Glutamatergic neuron (in vitro differentiated cells): ENCODE measurements at regions not wholly inside any gene's neighbourhood (a gene's known extent, or its start where the extent isn't known, plus 50 kb on each side); places are given as distances from the start of the nearest gene placed in this dataset.

Experiments used
- DNase-seq: peaks from one replicate; pipeline ENCODE4 v3.0.0; 2022
- H3K27ac Mint-ChIP-seq: one replicate; pipeline ENCODE4 v1.8.0; 2020; ENCODE audit warnings: mild to moderate bottlenecking, mixed read lengths, inconsistent platforms; ENCODE audit not compliant: unreplicated experiment
- H3K27me3 Mint-ChIP-seq: one replicate; pipeline ENCODE4 v1.8.0; 2020; ENCODE audit warnings: mild to moderate bottlenecking, moderate library complexity, mixed read lengths, inconsistent platforms; ENCODE audit not compliant: unreplicated experiment
- H3K36me3 Mint-ChIP-seq: one replicate; pipeline ENCODE4 v1.8.0; 2020; ENCODE audit warnings: mild to moderate bottlenecking, mixed read lengths, inconsistent platforms; ENCODE audit not compliant: unreplicated experiment
- H3K4me1 Mint-ChIP-seq: one replicate; pipeline ENCODE4 v1.8.0; 2020; ENCODE audit warnings: mild to moderate bottlenecking, low read depth, mixed read lengths, inconsistent platforms; ENCODE audit not compliant: unreplicated experiment
- H3K4me3 Mint-ChIP-seq: one replicate; pipeline ENCODE4 v1.8.0; 2020; ENCODE audit warnings: mild to moderate bottlenecking, mixed read lengths, inconsistent platforms; ENCODE audit not compliant: unreplicated experiment
- H3K9me3 Mint-ChIP-seq: one replicate; pipeline ENCODE4 v1.8.0; 2020; ENCODE audit warnings: mild to moderate bottlenecking, moderate library complexity, mixed read lengths, inconsistent platforms; ENCODE audit not compliant: unreplicated experiment
- TF ChIP-seq, protein P1 (sequence below): fragments of 200-600 bp; sonication (generic); IDR thresholded peaks from one replicate; pipeline ENCODE4 v1.5.0; 2021; ENCODE audit not compliant: partially characterized antibody, unreplicated experiment

DNA sequence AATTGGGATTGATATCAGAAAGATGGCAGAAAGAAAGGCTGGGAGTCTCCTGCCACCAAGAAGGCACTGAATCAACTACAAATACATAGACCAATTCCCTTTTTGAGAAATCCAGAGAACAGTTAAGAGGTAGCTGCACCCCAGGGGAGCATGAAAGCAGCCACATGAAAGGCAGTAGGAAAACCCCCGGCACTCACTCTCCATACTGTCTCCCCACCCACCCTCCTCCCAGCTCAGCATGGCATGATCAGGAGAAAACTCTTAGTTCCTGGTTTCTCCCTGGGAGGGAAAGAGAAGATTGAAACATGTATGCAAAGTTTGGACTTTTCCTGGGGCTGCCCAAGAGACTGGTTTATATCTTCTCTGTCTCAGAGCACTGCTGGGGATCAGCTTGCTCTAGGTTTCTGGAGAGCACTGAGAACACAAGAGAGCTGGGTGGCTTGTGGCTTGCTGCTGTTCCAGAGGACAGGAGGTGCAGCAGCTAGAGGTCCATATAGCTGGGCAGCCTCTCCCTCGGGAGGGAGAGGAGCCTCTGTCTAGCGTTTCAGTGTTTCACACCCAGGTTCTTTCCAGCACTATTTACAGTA is 305.7 kb downstream of the PDGFC start:
- TF ChIP-seq, protein P1, sequence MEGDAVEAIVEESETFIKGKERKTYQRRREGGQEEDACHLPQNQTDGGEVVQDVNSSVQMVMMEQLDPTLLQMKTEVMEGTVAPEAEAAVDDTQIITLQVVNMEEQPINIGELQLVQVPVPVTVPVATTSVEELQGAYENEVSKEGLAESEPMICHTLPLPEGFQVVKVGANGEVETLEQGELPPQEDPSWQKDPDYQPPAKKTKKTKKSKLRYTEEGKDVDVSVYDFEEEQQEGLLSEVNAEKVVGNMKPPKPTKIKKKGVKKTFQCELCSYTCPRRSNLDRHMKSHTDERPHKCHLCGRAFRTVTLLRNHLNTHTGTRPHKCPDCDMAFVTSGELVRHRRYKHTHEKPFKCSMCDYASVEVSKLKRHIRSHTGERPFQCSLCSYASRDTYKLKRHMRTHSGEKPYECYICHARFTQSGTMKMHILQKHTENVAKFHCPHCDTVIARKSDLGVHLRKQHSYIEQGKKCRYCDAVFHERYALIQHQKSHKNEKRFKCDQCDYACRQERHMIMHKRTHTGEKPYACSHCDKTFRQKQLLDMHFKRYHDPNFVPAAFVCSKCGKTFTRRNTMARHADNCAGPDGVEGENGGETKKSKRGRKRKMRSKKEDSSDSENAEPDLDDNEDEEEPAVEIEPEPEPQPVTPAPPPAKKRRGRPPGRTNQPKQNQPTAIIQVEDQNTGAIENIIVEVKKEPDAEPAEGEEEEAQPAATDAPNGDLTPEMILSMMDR: no peak

DNA sequence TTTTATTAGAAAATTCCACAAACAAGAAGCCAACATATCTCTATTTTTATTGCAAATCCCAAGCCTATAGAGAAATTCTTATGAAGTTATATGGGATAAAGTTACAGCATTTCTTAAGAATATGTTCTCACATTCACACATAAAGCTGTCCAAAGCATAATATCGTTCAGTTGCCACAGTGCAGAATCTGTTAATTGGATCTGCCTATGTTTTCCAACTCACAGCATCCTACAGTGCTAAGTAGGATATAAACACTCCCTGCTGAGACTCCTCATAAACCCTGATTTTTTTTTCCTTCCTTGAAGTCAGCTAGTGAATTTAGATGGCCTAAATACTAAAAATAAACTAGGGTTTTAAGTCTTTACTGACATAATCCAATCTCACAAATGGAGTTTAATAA is 307.9 kb downstream of the PDGFC start:
- H3K36me3 Mint-ChIP-seq: no peaks in the 10 kb centered on the region
- H3K4me1 Mint-ChIP-seq: no peaks in the 10 kb centered on the region
- H3K9me3 Mint-ChIP-seq: no peaks in the 10 kb centered on the region
- H3K27me3 Mint-ChIP-seq: no peaks in the 10 kb centered on the region
- DNase-seq: no peak
- no peak overlapping the region for H3K4me3 Mint-ChIP-seq
- TF ChIP-seq, protein P1: no peak
- no peak overlapping the region for H3K27ac Mint-ChIP-seq

More for the DNA sequence above, 305.7 kb downstream of the PDGFC start:
- Mint-ChIP-seq H3K27ac (no peak overlapping the region), H3K36me3 (no peaks in the 10 kb centered on the region), H3K9me3 (no peaks in the 10 kb centered on the region), H3K4me1 (no peaks in the 10 kb centered on the region), H3K4me3 (no peak overlapping the region), H3K27me3 (peaks cover 1% of the 10 kb centered on the region)
- DNase-seq: no peak

DNA sequence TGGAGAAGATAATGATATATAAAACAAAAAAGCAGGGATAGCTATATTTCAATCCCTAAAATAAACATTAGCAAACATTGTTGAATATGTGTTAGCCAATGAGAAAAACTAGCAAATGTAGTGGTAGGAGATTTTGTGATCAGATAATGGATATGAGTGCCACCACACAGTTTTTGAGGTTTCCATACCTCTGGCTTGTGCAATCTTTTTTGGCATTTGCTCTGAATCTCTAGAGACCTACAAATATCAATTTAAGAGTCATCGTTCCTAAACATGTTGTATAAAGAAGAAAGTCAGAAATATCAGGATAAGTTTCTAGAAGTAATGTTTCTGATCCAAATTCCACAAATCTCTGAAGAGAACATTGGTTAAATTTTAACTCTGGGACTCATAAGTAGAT is 308.7 kb downstream of the PDGFC start:
- H3K27ac Mint-ChIP-seq: no peak overlapping the region
- TF ChIP-seq, protein P1: no peak
- no peak for DNase-seq
- no peaks in the 10 kb centered on the region for H3K4me1 Mint-ChIP-seq
- H3K36me3 Mint-ChIP-seq: no peaks in the 10 kb centered on the region
- H3K9me3 Mint-ChIP-seq: no peaks in the 10 kb centered on the region
- no peaks in the 10 kb centered on the region for H3K27me3 Mint-ChIP-seq
- no peak overlapping the region for H3K4me3 Mint-ChIP-seq

DNA sequence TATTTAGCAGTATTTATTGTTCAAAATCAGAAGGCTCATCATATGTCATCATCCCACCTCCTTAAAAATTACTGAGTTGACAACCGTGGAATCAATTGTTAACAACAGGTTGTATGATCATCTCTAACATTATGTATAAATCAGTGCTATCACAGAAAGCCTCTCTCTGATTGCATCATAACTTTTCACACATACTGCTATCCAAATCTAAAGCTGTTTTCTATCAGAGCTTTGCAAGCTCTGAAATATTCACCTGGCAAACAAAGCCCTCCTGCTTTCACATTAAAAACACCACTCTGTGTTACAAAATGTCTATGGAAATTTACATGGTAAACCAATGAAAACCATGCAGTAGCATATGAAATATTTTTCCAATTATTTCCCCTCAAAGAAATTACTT is 310.0 kb downstream of the PDGFC start:
- Mint-ChIP-seq H3K4me1 (no peaks in the 10 kb centered on the region), H3K27me3 (no peaks in the 10 kb centered on the region), H3K4me3 (no peak overlapping the region), H3K27ac (no peak overlapping the region), H3K9me3 (no peaks in the 10 kb centered on the region), H3K36me3 (no peaks in the 10 kb centered on the region)
- TF ChIP-seq, protein P1: no peak
- DNase-seq: no peak

DNA sequence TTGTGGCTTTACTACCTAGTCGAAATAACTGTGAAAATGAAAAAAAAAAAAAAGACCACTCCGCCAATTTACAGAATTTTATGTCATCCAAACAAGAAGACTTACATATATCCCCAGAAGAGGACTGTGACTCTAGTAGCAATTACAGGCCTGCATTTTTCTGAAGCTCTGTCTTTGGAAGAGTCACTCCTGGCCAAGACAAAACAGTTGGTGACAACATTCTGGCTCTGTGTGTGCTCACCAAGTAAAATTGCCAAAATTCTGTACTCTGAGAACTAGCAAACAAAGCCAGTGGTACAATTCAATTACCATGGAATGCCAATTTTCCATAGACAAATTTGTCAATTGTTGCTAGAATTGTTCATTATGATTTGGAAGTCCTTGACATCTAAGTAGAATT is 311.1 kb downstream of the PDGFC start:
- no peaks in the 10 kb centered on the region for H3K27me3 Mint-ChIP-seq
- H3K36me3 Mint-ChIP-seq: no peaks in the 10 kb centered on the region
- no peak overlapping the region for H3K4me3 Mint-ChIP-seq
- TF ChIP-seq, protein P1: no peak
- H3K4me1 Mint-ChIP-seq: no peaks in the 10 kb centered on the region
- no peaks in the 10 kb centered on the region for H3K9me3 Mint-ChIP-seq
- no peak for DNase-seq
- no peak overlapping the region for H3K27ac Mint-ChIP-seq
